ENCODE measurements at regions not wholly inside any gene's neighbourhood (a gene's known extent, or its start where the extent isn't known, plus 50 kb on each side); places are given as distances from the start of the nearest gene placed in this dataset.

DNA sequence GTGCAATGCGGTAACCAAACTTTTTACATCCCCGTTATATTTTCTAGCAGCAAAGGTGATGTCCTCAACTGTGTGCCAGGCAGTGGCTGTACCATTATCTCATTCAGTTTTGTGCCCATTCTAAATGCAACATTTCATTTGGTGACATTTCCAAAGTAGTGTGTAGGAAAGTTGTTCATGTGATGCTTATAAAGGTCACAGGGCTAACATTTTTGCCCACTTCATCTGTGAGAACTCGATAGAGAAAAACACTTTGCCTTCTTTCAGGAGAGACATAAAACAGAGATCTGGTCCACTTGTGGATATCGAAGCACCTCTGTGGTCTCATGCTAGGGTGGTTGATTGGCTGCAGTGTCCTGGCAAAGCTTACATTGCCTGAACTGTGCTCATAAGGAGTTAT lies 414.2 kb upstream of the PDE3A start:
- no peaks in the 10 kb centered on the region for H3K4me1 Mint-ChIP-seq
- H3K27ac ChIP-seq (ENCODE audit: insufficient read depth, low read length, poor library complexity, severe bottlenecking) = no peak overlapping the region
- no peak overlapping the region for H3K4me3 ChIP-seq (ENCODE audit: low read depth, low read length)
- peaks cover 0 to 7% (median 2%) of the 10 kb centered on the region in 7 donors for H3K9me3 Mint-ChIP-seq
- ATAC-seq (ENCODE audit: low read depth in 2 of 2) (no peak), DNase-seq (no peak)
- H3K9me3 ChIP-seq (ENCODE audit: control insufficient read depth in 2 of 2, low read length in 2 of 2) = no peaks in the 10 kb centered on the region
- H3K4me3 Mint-ChIP-seq = no peak overlapping the region
- H3K27ac Mint-ChIP-seq = no peak overlapping the region
- H3K36me3 Mint-ChIP-seq = no peaks in the 10 kb centered on the region
- no peaks in the 10 kb centered on the region for H3K27me3 Mint-ChIP-seq
- H3K4me1 ChIP-seq (ENCODE audit: control insufficient read depth, insufficient read depth, low read length, poor library complexity, severe bottlenecking) = no peaks in the 10 kb centered on the region
- no peaks in the 10 kb centered on the region for H3K27me3 ChIP-seq (ENCODE audit: control insufficient read depth, insufficient read depth, low read length)
- no peaks in the 10 kb centered on the region for H3K36me3 ChIP-seq (ENCODE audit: control insufficient read depth, insufficient read depth, low read length)

DNA sequence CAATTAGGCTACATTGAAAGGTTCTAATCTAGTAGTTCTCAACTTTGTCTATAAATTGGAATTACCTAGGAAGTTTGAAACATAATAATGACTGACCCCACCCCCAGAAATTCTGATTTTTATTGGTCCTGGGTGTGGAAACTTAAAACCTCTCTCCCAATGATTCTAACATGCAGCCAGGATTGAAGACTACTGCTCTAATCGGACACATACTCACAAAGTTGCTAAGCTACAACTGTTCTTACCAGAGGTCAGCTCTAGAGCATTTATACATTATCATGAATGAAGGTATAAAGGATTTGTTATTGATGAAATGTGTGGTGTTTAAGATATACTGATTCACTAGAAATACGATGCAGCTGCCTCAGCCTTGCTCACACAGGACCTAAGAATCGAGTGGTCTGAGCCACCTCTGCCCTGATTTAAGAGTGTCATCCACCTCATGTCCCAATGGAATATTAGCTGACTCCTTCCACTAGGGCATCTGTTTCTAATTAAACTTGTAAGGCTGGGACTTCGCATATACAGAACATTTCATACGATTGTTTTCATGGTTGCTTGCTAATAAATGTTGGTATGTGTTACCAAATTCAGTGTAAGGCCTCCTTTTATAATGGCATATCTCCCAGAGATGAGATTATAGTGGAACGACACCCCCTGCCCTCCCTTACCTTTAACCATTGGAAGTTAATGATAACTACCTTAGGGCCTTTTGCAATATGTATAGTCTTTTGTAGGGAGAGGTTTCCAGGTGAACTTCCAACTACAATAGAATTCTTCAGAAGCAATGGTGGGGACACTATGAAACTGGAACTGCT lies 410.8 kb upstream of the PDE3A start:
- Histone ChIP-seq H3K27me3 (ENCODE audit: control insufficient read depth, insufficient read depth, low read length) (no peaks in the 10 kb centered on the region), H3K27ac (ENCODE audit: insufficient read depth, low read length, poor library complexity, severe bottlenecking) (no peak overlapping the region), H3K4me3 (ENCODE audit: low read depth, low read length) (no peak overlapping the region), H3K9me3 (ENCODE audit: control insufficient read depth in 2 of 2, low read length in 2 of 2) (no peaks in the 10 kb centered on the region), H3K4me1 (ENCODE audit: control insufficient read depth, insufficient read depth, low read length, poor library complexity, severe bottlenecking) (no peaks in the 10 kb centered on the region), H3K36me3 (ENCODE audit: control insufficient read depth, insufficient read depth, low read length) (no peaks in the 10 kb centered on the region)
- Mint-ChIP-seq H3K27me3 (peaks cover 4% of the 10 kb centered on the region), H3K36me3 (no peaks in the 10 kb centered on the region), H3K4me1 (no peaks in the 10 kb centered on the region), H3K4me3 (no peak overlapping the region), H3K27ac (no peak overlapping the region), H3K9me3 (peaks cover 0 to 10% (median 2%) of the 10 kb centered on the region in 7 donors)
- no peak for DNase-seq
- ATAC-seq (ENCODE audit: low read depth in 2 of 2) = no peak

- no peak overlapping the region for H3K27ac ChIP-seq (ENCODE audit: insufficient read depth, low read length, poor library complexity, severe bottlenecking)
- Mint-ChIP-seq H3K4me3 (no peak overlapping the region), H3K27me3 (peaks cover 4% of the 10 kb centered on the region), H3K4me1 (no peaks in the 10 kb centered on the region), H3K27ac (no peak overlapping the region), H3K36me3 (no peaks in the 10 kb centered on the region), H3K9me3 (peaks cover 0 to 10% (median 1%) of the 10 kb centered on the region in 7 donors)
- H3K4me1 ChIP-seq (ENCODE audit: control insufficient read depth, insufficient read depth, low read length, poor library complexity, severe bottlenecking) = no peaks in the 10 kb centered on the region
- no peaks in the 10 kb centered on the region for H3K27me3 ChIP-seq (ENCODE audit: control insufficient read depth, insufficient read depth, low read length)
- no peak for DNase-seq
- no peaks in the 10 kb centered on the region for H3K9me3 ChIP-seq (ENCODE audit: control insufficient read depth in 2 of 2, low read length in 2 of 2)
- ATAC-seq (ENCODE audit: low read depth in 2 of 2) = no peak
- H3K4me3 ChIP-seq (ENCODE audit: low read depth, low read length) = no peak overlapping the region
- no peaks in the 10 kb centered on the region for H3K36me3 ChIP-seq (ENCODE audit: control insufficient read depth, insufficient read depth, low read length)
Measured at GRCh38 chr12:19958389-19958788, 409.9 kb upstream of the PDE3A start.

DNA sequence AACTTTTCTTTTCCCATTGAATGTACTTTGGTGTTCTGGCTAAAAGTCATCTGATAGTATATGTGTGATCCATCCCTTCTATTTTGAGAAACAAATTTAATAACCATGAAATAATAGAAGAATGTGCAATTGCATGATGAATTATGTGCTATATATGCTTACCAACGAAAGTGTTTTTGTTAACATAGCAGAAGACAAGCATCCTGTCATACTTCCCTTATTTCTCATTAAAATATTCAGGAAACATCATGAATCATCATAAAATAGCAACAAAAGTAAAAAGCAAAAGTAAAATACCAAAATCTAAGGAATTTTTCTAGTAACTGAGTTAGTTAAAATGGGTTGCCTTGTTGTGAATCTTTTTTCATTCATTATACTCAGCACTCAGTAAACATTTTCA lies 409.0 kb upstream of the PDE3A start:
- no peak overlapping the region for H3K4me3 Mint-ChIP-seq
- Histone ChIP-seq H3K9me3 (ENCODE audit: control insufficient read depth in 2 of 2, low read length in 2 of 2) (no peaks in the 10 kb centered on the region), H3K36me3 (ENCODE audit: control insufficient read depth, insufficient read depth, low read length) (no peaks in the 10 kb centered on the region), H3K4me1 (ENCODE audit: control insufficient read depth, insufficient read depth, low read length, poor library complexity, severe bottlenecking) (no peaks in the 10 kb centered on the region), H3K4me3 (ENCODE audit: low read depth, low read length) (no peak overlapping the region), H3K27me3 (ENCODE audit: control insufficient read depth, insufficient read depth, low read length) (no peaks in the 10 kb centered on the region), H3K27ac (ENCODE audit: insufficient read depth, low read length, poor library complexity, severe bottlenecking) (no peak overlapping the region)
- H3K27me3 Mint-ChIP-seq = peaks cover 4% of the 10 kb centered on the region
- H3K9me3 Mint-ChIP-seq = peaks cover 0 to 10% (median 1%) of the 10 kb centered on the region in 7 donors
- no peaks in the 10 kb centered on the region for H3K36me3 Mint-ChIP-seq
- H3K4me1 Mint-ChIP-seq = no peaks in the 10 kb centered on the region
- ATAC-seq (ENCODE audit: low read depth in 2 of 2) = no peak
- no peak for DNase-seq
- H3K27ac Mint-ChIP-seq = no peak overlapping the region

DNA sequence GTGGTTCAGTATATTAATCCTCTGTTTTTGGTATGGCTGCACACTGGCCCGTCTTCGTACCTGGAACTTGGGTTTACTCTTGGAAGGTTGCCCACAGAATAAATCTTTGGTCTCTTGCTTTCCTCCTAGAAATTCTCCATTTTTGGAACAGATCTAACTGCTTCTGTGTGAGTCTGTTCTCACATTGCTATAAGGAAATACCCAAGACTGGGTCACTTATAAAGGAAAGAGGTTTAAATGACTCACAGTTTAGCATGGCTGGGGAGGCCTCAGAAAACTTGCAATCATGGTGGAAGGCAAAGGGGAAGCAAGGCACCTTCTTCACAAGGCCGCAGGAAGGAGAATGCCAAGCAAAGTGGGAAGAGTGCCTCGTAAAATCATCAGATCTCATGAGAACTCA lies 407.8 kb upstream of the PDE3A start:
- H3K27ac Mint-ChIP-seq = no peak overlapping the region
- Histone ChIP-seq H3K27ac (ENCODE audit: insufficient read depth, low read length, poor library complexity, severe bottlenecking) (no peak overlapping the region), H3K27me3 (ENCODE audit: control insufficient read depth, insufficient read depth, low read length) (no peaks in the 10 kb centered on the region), H3K4me1 (ENCODE audit: control insufficient read depth, insufficient read depth, low read length, poor library complexity, severe bottlenecking) (no peaks in the 10 kb centered on the region), H3K36me3 (ENCODE audit: control insufficient read depth, insufficient read depth, low read length) (no peaks in the 10 kb centered on the region), H3K4me3 (ENCODE audit: low read depth, low read length) (no peak overlapping the region), H3K9me3 (ENCODE audit: control insufficient read depth in 2 of 2, low read length in 2 of 2) (no peaks in the 10 kb centered on the region)
- H3K36me3 Mint-ChIP-seq = no peaks in the 10 kb centered on the region
- no peaks in the 10 kb centered on the region for H3K4me1 Mint-ChIP-seq
- H3K4me3 Mint-ChIP-seq = no peak overlapping the region
- DNase-seq = no peak
- H3K27me3 Mint-ChIP-seq = peaks cover 4% of the 10 kb centered on the region
- no peak for ATAC-seq (ENCODE audit: low read depth in 2 of 2)
- H3K9me3 Mint-ChIP-seq = peaks cover 0 to 10% (median 1%) of the 10 kb centered on the region in 7 donors

DNA sequence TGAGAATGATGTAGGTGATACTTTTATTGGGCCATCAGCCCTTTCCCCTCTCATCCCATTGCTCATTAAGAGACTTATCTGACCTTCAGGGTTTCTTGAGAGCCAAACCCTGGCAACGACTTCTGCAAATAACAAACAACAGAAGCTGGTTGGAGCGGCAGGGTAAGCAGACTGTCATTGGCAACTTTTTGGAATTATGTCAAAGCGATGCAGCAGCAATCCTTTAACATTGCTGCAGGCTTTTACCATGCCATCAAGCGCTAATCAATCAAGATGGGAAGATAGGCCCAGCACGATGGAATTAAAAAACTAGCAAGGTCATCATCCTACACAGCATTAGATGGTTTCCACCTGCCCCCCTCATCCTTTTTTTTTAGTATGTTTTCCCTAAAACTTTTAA lies 406.1 kb upstream of the PDE3A start:
- H3K36me3 ChIP-seq (ENCODE audit: control insufficient read depth, insufficient read depth, low read length) = no peaks in the 10 kb centered on the region
- Mint-ChIP-seq H3K4me1 (no peaks in the 10 kb centered on the region), H3K4me3 (no peak overlapping the region), H3K27ac (no peak overlapping the region), H3K27me3 (peaks cover 4% of the 10 kb centered on the region), H3K36me3 (no peaks in the 10 kb centered on the region), H3K9me3 (peaks cover 0 to 10% (median 2%) of the 10 kb centered on the region in 7 donors)
- peaks cover 0 to 3% of the 10 kb centered on the region in 2 experiments for H3K9me3 ChIP-seq (ENCODE audit: control insufficient read depth in 2 of 2, low read length in 2 of 2)
- H3K4me3 ChIP-seq (ENCODE audit: low read depth, low read length) = no peak overlapping the region
- no peaks in the 10 kb centered on the region for H3K27me3 ChIP-seq (ENCODE audit: control insufficient read depth, insufficient read depth, low read length)
- no peak for ATAC-seq (ENCODE audit: low read depth in 2 of 2)
- DNase-seq = no peak
- H3K27ac ChIP-seq (ENCODE audit: insufficient read depth, low read length, poor library complexity, severe bottlenecking) = no peak overlapping the region
- H3K4me1 ChIP-seq (ENCODE audit: control insufficient read depth, insufficient read depth, low read length, poor library complexity, severe bottlenecking) = no peaks in the 10 kb centered on the region

GRCh38 chr12:19963972-19964371 lies 404.4 kb upstream of the PDE3A start:
- ATAC-seq (ENCODE audit: low read depth in 2 of 2) = no peak
- no peak overlapping the region for H3K27ac Mint-ChIP-seq
- Histone ChIP-seq H3K4me3 (ENCODE audit: low read depth, low read length) (no peak overlapping the region), H3K9me3 (ENCODE audit: control insufficient read depth in 2 of 2, low read length in 2 of 2) (peaks cover 0 to 3% of the 10 kb centered on the region in 2 experiments), H3K36me3 (ENCODE audit: control insufficient read depth, insufficient read depth, low read length) (no peaks in the 10 kb centered on the region), H3K27ac (ENCODE audit: insufficient read depth, low read length, poor library complexity, severe bottlenecking) (no peak overlapping the region), H3K4me1 (ENCODE audit: control insufficient read depth, insufficient read depth, low read length, poor library complexity, severe bottlenecking) (no peaks in the 10 kb centered on the region), H3K27me3 (ENCODE audit: control insufficient read depth, insufficient read depth, low read length) (no peaks in the 10 kb centered on the region)
- no peaks in the 10 kb centered on the region for H3K4me1 Mint-ChIP-seq
- peaks cover 0 to 14% (median 3%) of the 10 kb centered on the region in 7 donors for H3K9me3 Mint-ChIP-seq
- H3K4me3 Mint-ChIP-seq = no peak overlapping the region
- H3K27me3 Mint-ChIP-seq = peaks cover 4% of the 10 kb centered on the region
- no peak for DNase-seq
- H3K36me3 Mint-ChIP-seq = no peaks in the 10 kb centered on the region

- H3K27me3 ChIP-seq (ENCODE audit: control insufficient read depth, insufficient read depth, low read length) = no peaks in the 10 kb centered on the region
- H3K4me3 ChIP-seq (ENCODE audit: low read depth, low read length) = no peak overlapping the region
- no peak for ATAC-seq (ENCODE audit: low read depth in 2 of 2)
- no peaks in the 10 kb centered on the region for H3K4me1 Mint-ChIP-seq
- peaks cover 0 to 3% of the 10 kb centered on the region in 2 experiments for H3K9me3 ChIP-seq (ENCODE audit: control insufficient read depth in 2 of 2, low read length in 2 of 2)
- H3K9me3 Mint-ChIP-seq = peaks cover 0 to 12% (median 3%) of the 10 kb centered on the region in 7 donors
- H3K27ac Mint-ChIP-seq = no peak overlapping the region
- no peaks in the 10 kb centered on the region for H3K36me3 Mint-ChIP-seq
- H3K4me3 Mint-ChIP-seq = no peak overlapping the region
- H3K36me3 ChIP-seq (ENCODE audit: control insufficient read depth, insufficient read depth, low read length) = no peaks in the 10 kb centered on the region
- DNase-seq = no peak
- H3K27me3 Mint-ChIP-seq = peaks cover 4% of the 10 kb centered on the region
- no peaks in the 10 kb centered on the region for H3K4me1 ChIP-seq (ENCODE audit: control insufficient read depth, insufficient read depth, low read length, poor library complexity, severe bottlenecking)
- no peak overlapping the region for H3K27ac ChIP-seq (ENCODE audit: insufficient read depth, low read length, poor library complexity, severe bottlenecking)
Measured at GRCh38 chr12:19964549-19964948, 403.8 kb upstream of the PDE3A start.

All from CD4-positive, CD25-positive, alpha-beta regulatory T cell (primary cell).